ELR (cell line): ENCODE measurements at regions not wholly inside any gene's neighbourhood (a gene's known extent, or its start where the extent isn't known, plus 50 kb on each side); places are given as distances from the start of the nearest gene placed in this dataset.
A peak's percentile ranks its signal among the peaks of the same experiment; 100 is the strongest.

Source experiments
- DNase-seq: peaks from one replicate; pipeline ENCODE4 v3.0.0-alpha.2; 2015; ENCODE audit warnings: low read depth

DNA sequence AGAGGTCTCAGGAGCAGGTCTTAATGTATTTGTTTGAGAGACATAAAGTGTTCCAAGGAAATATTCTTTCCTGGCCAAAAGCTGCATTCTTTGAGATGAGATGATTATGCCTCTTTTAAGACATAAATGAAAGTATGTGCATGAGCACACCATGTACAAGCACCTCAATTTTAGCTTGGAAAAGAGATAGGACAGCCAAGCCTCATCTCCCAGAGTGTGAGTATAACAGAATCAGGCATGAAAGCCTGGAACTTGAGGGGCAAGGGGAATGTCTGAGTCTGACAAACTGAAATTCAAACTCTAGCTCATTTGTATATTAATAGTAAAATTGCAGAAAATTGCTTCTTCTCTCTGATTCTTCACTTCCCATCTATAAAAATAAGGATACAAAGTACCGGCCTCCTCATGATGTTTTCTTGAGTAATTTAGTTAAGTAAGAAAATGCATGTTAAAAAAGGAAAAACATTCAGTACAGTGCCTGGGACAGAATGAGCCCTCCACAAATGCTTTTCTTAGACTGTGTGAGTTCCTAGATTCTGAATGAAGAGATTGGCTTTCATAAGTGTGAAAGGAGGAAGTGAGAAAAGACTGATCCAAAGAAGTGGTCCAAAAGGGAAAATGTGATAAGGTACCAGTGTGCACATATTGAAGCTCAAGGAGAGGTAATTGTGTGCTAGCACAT lies 1260.9 kb upstream of the SORCS1 start:
- DNase-seq, result no peak

GRCh38 chr10:108424656-108425055 lies 1260.2 kb upstream of the SORCS1 start:
- DNase-seq, result peak; percentile 69

DNA sequence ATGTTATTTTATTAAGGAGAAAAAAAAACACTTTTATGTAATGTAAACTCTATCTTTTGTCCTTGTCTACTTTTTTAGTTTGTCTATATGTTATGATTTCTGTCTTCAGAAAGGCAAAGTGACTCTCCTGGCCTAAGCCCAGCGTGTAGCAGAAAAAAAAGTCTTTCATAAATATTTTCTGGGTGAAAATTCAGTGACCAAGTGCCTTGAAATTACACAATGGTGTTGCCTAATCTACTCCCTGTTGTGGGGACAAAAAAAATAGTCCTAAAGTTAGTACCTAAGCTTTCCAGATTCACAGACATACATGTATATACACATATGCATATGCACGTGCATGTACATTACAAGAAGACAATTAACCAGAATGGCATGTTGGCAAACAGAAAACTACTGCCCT lies 1257.8 kb upstream of the SORCS1 start:
- no peak for DNase-seq

GRCh38 chr10:108421266-108421665 lies 1256.8 kb upstream of the SORCS1 start:
- no peak for DNase-seq

DNA sequence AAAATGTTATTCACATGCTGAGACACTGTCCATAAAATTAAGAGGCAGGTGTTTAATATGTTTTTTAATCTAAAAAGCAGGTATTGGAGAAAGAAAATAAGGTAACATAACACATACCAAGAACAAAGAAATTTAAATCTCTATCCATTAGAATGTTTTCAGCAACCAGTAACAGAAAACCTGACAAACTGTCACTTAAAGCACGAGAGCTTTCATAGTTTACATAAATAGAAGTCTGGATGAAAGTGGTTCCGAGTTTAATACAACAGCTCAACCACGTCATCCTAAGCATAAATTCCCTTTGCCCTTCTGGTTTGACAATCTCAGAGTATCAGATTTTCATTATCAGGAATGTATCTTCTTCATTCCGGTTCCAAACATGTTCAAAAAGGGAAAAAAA lies 1249.4 kb upstream of the SORCS1 start:
- DNase-seq, result no peak

- no peak for DNase-seq
Observed at GRCh38 chr10:108412323-108412722, 1247.8 kb upstream of the SORCS1 start.

DNA sequence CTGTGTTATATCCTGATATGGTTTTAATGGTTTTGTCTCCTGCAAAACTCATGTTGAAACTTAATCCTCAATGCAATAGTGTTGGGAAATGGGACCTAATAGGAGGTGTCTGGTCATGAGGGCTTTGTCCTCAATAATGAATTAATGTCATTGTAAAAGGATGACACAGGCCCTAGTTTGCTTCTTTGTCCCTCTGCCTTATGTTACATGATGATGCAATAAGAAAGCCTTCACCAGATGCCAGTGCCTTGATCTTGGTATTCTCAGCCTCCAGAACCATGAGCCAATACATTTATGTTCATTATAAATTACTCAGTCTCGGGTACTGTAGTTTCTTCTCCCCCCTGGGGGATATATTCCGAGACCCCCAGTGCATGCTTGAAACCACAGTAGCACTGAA lies 1247.4 kb upstream of the SORCS1 start:
- DNase-seq, result no peak

DNA sequence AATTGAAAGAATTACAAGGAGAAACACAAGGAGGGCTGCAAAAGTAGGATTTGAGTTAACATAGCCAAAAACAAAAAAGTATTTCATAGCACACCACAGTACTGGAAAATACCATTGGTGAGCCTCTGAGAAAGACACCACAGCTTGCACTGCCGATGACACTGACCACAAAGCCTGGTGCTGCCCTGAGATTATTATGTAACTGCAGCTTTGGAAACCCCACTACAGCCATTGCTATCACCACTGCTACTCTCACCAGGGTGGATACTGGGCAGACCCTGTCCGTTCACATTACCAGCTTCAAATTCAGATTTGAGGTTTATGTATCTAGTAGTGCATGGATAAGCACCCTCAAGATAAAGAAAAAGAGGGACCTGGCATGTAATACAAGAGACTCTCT lies 1246.7 kb upstream of the SORCS1 start:
- no peak for DNase-seq

GRCh38 chr10:108410236-108410635 lies 1245.7 kb upstream of the SORCS1 start:
- no peak for DNase-seq

DNA sequence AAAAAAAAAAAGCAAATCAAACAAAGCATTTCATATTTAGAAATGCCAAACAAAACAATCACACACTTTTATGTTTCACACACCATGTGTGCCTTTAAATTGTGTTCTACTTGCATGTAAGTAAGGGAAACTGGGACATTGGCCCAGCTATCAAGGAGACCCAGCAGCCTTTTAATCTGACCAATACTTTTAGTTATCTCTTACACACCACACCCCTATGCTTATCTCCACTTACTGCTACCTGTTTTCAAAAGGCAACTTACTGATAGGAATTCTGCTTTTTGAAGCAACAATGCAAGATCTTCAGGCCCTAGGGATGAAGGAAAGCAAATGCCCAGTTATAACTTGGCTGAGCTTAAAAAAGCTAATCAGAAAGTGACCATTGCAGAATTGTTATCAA lies 1244.8 kb upstream of the SORCS1 start:
- DNase-seq, result no peak

GRCh38 chr10:108404155-108404554 lies 1239.6 kb upstream of the SORCS1 start:
- DNase-seq, result no peak

GRCh38 chr10:108399465-108399864 lies 1235.0 kb upstream of the SORCS1 start:
- no peak for DNase-seq

- DNase-seq, result peak; percentile 50
Observed at GRCh38 chr10:108393089-108393488, 1228.6 kb upstream of the SORCS1 start.

DNA sequence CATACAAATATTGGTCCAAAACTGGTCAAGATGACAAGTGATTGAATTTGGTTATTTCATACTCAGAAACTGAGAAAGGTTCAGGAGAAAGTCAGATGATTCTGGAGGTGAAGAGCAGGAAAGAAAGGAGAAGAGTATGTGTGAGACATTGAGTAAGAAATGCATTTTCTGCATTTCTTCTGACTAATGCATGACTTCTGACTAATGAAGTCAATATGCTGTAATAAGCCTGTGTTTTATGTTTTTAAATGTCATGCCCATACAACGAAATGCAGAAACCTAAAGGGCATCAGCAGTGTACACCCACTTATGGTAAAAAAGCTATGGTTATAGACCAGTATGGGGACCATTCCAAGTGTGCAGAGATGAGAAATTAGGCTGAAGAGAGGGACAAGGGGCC lies 1227.8 kb upstream of the SORCS1 start:
- DNase-seq, result peak; percentile 81

- no peak for DNase-seq
Observed at GRCh38 chr10:108388706-108389105, 1224.2 kb upstream of the SORCS1 start.

- DNase-seq, result no peak
Observed at GRCh38 chr10:108385963-108386362, 1221.5 kb upstream of the SORCS1 start.

GRCh38 chr10:108384378-108384777 lies 1219.9 kb upstream of the SORCS1 start:
- no peak for DNase-seq

GRCh38 chr10:108378779-108379178 lies 1214.3 kb upstream of the SORCS1 start:
- no peak for DNase-seq

- DNase-seq, result peak; percentile 70
Observed at GRCh38 chr10:108375691-108376090, 1211.2 kb upstream of the SORCS1 start.

- DNase-seq, result no peak
Observed at GRCh38 chr10:108374991-108375390, 1210.5 kb upstream of the SORCS1 start.

GRCh38 chr10:108365541-108365940 lies 1201.0 kb upstream of the SORCS1 start:
- DNase-seq, result no peak

GRCh38 chr10:108363576-108363975 lies 1199.1 kb upstream of the SORCS1 start:
- DNase-seq, result no peak

DNA sequence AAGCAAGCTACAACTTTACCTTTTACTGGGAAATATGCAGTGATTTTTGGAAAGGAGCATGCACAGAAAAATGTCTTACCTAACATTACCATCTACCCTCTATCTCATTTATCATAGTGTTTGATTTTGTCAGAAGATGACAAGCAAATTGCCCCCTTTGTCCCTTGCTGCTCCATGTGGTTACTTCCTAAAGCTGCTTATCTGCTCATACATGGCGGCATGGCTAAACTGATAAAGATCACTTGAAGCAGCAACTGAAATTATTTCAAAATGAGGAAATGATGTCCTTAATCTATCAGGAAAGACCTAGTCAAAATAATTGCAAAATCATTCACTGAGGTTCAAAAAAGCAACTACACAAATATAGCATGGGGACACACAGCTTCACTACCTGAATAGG lies 1198.5 kb upstream of the SORCS1 start:
- DNase-seq, result no peak

DNA sequence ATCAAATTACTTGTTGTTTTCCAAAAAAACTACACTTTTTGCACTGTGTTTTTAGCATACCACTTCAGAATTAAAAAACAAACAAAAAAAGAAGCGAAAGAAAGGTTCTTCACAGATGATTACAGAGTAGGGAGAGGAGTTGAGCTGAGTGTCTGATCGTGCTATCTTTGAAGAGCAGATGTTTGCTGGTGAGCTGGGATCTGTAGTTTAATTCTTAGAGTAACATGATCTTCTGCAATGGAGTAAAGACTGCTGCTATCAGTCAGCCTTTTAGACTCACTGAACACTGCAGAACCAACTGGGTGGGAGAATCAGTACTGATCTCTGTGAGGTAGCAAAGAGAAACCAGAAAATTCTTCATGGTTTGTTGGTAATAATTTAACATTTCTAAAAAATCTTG lies 1197.8 kb upstream of the SORCS1 start:
- DNase-seq, result no peak

GRCh38 chr10:108360187-108360586 lies 1195.7 kb upstream of the SORCS1 start:
- DNase-seq, result peak; percentile 88
